ENCODE measurements at regions not wholly inside any gene's neighbourhood (a gene's known extent, or its start where the extent isn't known, plus 50 kb on each side); places are given as distances from the start of the nearest gene placed in this dataset.

DNA sequence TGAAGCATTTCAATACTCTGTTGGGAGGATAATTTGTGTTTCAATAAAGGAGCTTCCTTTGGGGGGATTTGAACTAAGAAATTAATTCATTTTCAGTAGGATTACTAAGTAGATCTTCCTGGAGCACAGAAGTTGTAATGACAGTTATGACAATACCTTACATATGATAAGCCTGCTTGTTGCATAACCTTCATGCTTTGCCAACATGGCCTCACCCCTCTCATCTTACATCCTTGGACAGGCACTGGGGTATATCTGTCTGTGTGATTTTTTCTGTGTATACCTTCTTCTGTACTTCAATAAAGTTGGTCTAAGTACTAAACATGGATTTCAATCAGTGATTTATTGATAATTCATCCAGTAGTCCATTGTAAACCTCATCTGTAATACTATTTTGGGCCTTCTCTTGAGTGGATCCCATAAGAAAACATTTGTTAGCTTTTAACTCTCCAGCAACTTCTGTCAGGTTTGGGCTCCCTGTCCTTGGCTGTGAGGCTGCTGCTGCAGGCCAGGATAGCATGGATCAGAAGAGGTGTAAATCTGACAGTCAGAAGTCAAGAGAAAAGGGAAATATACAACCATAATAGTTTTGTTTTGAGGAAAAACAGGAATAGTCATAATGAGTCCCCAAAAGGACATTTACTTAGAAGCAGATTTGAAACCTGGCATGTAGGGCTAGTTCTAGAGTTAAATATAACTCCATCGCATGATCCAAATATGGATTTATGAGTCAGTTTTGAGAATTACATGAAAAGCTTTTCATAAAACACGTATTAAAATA, 422.2 kb downstream of the KLF5 start:
- no peaks in the 10 kb centered on the region for H3K36me3 ChIP-seq
- TF ChIP-seq EP300 (IDR thresholded peaks at IDR 0.05), result no peak
- TF ChIP-seq, protein P1, sequence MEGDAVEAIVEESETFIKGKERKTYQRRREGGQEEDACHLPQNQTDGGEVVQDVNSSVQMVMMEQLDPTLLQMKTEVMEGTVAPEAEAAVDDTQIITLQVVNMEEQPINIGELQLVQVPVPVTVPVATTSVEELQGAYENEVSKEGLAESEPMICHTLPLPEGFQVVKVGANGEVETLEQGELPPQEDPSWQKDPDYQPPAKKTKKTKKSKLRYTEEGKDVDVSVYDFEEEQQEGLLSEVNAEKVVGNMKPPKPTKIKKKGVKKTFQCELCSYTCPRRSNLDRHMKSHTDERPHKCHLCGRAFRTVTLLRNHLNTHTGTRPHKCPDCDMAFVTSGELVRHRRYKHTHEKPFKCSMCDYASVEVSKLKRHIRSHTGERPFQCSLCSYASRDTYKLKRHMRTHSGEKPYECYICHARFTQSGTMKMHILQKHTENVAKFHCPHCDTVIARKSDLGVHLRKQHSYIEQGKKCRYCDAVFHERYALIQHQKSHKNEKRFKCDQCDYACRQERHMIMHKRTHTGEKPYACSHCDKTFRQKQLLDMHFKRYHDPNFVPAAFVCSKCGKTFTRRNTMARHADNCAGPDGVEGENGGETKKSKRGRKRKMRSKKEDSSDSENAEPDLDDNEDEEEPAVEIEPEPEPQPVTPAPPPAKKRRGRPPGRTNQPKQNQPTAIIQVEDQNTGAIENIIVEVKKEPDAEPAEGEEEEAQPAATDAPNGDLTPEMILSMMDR (IDR thresholded peaks at IDR 0.05), result no peak
- no peak for TF ChIP-seq POLR2A (IDR thresholded peaks at IDR 0.05)
- H3K4me1 ChIP-seq, result no peaks in the 10 kb centered on the region
- no peak for DNase-seq (ENCODE audit: low spot score in 2 of 2)
- no peaks in the 10 kb centered on the region for H3K27me3 ChIP-seq
- WGBS, 2 donors, result 67 to 69% methylated on average over 2 of the region's 2 CpGs
- H3K4me3 ChIP-seq, result no peak overlapping the region
- H3K9me3 ChIP-seq, result no peaks in the 10 kb centered on the region
- no peak overlapping the region for H3K27ac ChIP-seq

GRCh38 chr13:73479856-73480255, 421.1 kb downstream of the KLF5 start:
- Histone ChIP-seq H3K27ac (no peak overlapping the region), H3K9me3 (no peaks in the 10 kb centered on the region), H3K27me3 (no peaks in the 10 kb centered on the region), H3K4me1 (no peaks in the 10 kb centered on the region), H3K4me3 (no peak overlapping the region), H3K36me3 (no peaks in the 10 kb centered on the region)
- TF ChIP-seq EP300 (IDR thresholded peaks at IDR 0.05), result no peak
- no peak for TF ChIP-seq POLR2A (IDR thresholded peaks at IDR 0.05)
- TF ChIP-seq, protein P1 (IDR thresholded peaks at IDR 0.05), result no peak
- 65 to 73% methylated on average over 1 of the region's 1 CpG for WGBS, 2 donors
- DNase-seq (ENCODE audit: low spot score in 2 of 2), result no peak

DNA sequence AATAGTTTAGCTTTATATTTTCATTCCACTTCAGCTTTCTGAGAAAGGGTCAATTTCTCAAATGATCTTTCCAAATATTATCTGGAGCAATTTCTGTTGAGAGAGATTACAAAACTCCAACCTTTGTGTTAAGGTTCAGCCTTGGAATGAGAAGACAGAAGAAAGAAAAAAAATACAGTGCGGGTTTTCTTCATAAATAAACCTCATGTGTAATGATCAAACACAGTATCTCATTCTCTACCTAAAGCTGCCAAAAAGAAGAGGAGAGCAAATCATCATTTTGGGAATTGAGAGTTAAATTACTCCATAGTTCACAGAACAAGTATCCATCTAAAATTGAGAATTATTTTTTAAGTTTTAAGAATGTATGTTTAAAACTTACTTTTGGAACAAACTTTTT, 420.5 kb downstream of the KLF5 start:
- Histone ChIP-seq H3K4me1 (no peaks in the 10 kb centered on the region), H3K27ac (no peak overlapping the region), H3K27me3 (no peaks in the 10 kb centered on the region), H3K4me3 (no peak overlapping the region), H3K36me3 (no peaks in the 10 kb centered on the region), H3K9me3 (no peaks in the 10 kb centered on the region)
- TF ChIP-seq, protein P1 (IDR thresholded peaks at IDR 0.05), result no peak
- TF ChIP-seq EP300 (IDR thresholded peaks at IDR 0.05) (no peak), POLR2A (IDR thresholded peaks at IDR 0.05) (no peak)
- WGBS, 2 donors, result 52% methylated on average over 1 of the region's 1 CpG
- no peak for DNase-seq (ENCODE audit: low spot score in 2 of 2)

GRCh38 chr13:73477441-73477840, 418.6 kb downstream of the KLF5 start:
- no peak for DNase-seq (ENCODE audit: low spot score in 2 of 2)
- no peaks in the 10 kb centered on the region for H3K9me3 ChIP-seq
- no peaks in the 10 kb centered on the region for H3K36me3 ChIP-seq
- 85 to 89% methylated on average over 3 of the region's 3 CpGs for WGBS, 2 donors
- no peak overlapping the region for H3K4me3 ChIP-seq
- H3K4me1 ChIP-seq, result no peaks in the 10 kb centered on the region
- H3K27ac ChIP-seq, result no peak overlapping the region
- TF ChIP-seq POLR2A (IDR thresholded peaks at IDR 0.05) (no peak), EP300 (IDR thresholded peaks at IDR 0.05) (no peak)
- TF ChIP-seq, protein P1 (IDR thresholded peaks at IDR 0.05), result no peak
- H3K27me3 ChIP-seq, result no peaks in the 10 kb centered on the region

DNA sequence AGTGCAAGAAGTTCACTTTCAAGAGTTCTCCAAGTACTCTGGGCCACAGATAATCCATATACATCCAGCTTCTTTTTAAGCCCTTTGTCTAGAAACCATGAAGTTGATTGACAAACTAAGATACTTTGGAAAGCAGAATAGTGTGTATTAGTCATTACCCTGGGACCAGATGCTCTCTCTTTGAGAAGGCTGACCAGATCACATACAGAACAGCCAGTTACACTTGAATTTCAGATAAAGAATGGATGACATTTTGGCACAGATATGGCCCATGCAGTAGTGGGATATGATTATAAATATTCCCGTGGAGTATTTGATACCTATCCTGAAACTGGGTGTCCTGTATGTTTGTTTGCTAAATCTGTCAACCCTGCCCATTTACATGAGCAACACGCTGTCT, 414.2 kb downstream of the KLF5 start:
- H3K27ac ChIP-seq, result no peak overlapping the region
- H3K4me3 ChIP-seq, result no peak overlapping the region
- 92 to 93% methylated on average over 2 of the region's 2 CpGs for WGBS, 2 donors
- TF ChIP-seq POLR2A (IDR thresholded peaks at IDR 0.05), result no peak
- TF ChIP-seq, protein P1 (IDR thresholded peaks at IDR 0.05), result no peak
- TF ChIP-seq EP300 (IDR thresholded peaks at IDR 0.05), result no peak
- no peaks in the 10 kb centered on the region for H3K4me1 ChIP-seq
- DNase-seq (ENCODE audit: low spot score in 2 of 2), result no peak
- no peaks in the 10 kb centered on the region for H3K9me3 ChIP-seq
- no peaks in the 10 kb centered on the region for H3K36me3 ChIP-seq
- no peaks in the 10 kb centered on the region for H3K27me3 ChIP-seq
